HG03280 (cell line): ENCODE measurements at regions not wholly inside any gene's neighbourhood (a gene's known extent, or its start where the extent isn't known, plus 50 kb on each side); places are given as distances from the start of the nearest gene placed in this dataset.
"Not testable (repeated sequence)": the region's sequence is repeated elsewhere in the genome, so short reads cannot be mapped to it uniquely, and the experiment has no call there.

ENCODE experiments used
- ATAC-seq: cut with Tn5 transposase; IDR thresholded peaks from one replicate; pipeline ENCODE4 v1.9.1; 2021; ENCODE audit warnings: mild to moderate bottlenecking, moderate library complexity; ENCODE audit not compliant: unreplicated experiment

- no peak for ATAC-seq
Observed at GRCh38 chr13:65965501-65965900, 1264.6 kb downstream of the PCDH9 start.

DNA sequence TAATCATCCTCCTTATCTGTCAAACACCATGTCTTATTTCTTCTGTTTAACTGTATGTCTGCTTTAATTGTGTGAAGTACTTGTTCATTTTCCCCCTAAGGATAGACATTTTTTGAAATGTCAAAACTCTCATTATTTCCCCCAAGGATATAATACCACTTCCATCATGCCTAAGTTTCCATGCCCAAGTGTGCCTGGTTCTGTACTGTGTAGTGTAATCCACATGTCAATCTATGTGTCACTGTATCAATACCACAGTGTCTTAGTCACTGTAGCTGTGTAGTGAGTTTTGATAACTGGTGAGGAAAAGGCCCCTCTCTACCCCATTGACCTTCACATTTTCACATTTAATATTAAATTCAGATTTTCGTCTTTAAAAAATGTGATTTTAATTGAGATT, 1265.5 kb downstream of the PCDH9 start:
- ATAC-seq, result no peak

DNA sequence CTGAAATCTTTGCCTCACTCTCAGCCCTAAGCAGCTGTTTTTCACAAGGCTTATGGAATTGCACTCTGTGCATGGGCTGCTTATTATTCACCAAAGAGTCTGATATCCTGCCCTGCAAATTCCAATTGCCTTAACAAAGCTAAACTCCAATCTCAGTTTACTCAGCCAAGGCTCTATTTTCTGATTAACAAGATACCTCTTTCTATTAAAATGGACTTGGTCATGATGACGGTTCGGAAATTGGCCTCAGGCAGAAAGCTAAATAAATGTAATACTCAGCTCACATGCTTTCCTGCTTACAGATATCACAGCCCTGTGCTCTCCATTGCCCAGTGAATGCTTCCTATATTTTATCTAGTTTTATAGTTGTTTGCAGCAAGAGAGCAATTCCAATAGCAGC, 1270.8 kb downstream of the PCDH9 start:
- no peak for ATAC-seq

- ATAC-seq, result no peak
Observed at GRCh38 chr13:65946387-65946786, 1283.7 kb downstream of the PCDH9 start.

DNA sequence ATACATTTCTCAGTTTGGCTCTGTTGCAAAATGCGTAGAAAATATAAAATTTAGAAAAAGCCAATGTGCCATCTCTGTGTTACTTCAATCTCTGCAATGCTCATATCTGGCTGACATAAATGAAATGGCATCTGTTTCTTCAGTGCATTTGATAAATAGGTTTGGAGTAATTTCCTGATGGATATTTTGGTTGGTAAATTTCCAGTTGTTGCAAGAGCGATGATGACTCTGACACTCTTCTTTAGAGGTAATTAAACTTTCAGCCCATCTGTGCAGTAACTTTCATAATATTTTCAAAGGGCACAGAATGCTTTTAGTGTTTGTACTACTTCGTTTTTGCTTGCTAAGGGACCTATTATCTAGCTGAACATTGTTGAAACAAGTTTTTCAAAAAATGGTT, 1286.4 kb downstream of the PCDH9 start:
- ATAC-seq, result no peak

DNA sequence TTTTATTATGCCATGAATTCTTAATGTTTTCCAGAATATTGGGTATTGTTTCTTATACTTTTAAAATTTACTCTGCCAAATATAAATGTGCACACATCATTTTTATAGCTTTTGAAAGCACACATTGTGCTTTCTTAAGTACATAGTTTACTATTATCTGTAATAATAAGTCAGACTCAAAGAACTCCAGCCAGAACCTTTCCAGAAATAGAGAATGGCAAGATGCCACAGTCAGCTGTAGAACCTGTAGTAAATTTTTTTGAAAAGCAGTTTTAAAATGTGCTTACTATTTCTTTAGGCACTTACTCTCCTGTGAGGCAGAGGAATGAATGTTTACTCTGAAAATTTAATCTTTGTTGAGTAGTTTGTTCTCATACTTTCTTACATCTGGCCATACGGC, 1287.1 kb downstream of the PCDH9 start:
- no peak for ATAC-seq

DNA sequence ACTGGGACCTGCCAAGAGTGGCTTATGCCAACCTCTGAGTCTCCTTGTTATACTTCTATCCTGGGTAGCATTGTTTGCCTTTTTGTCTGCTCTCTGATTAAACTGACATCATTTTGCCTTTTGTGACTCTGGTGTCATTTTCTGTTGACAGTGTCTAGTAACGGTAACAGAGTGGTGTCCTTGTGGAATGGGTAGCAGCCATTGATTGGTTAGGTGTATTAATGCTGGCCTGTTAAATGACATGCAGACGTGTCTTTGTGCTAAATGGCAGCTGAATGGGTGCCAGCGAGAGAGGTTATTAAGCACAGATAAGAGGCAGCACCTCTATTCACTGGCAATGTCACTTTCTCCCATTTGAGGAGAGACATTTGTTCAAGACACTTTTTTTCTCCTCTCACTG, 1289.4 kb downstream of the PCDH9 start:
- ATAC-seq, result no peak

- ATAC-seq, result no peak
Observed at GRCh38 chr13:65937251-65937650, 1292.9 kb downstream of the PCDH9 start.

GRCh38 chr13:65936249-65936648, 1293.9 kb downstream of the PCDH9 start:
- no peak for ATAC-seq

- no peak for ATAC-seq
Observed at GRCh38 chr13:65932587-65933239, 1297.4 kb downstream of the PCDH9 start.

DNA sequence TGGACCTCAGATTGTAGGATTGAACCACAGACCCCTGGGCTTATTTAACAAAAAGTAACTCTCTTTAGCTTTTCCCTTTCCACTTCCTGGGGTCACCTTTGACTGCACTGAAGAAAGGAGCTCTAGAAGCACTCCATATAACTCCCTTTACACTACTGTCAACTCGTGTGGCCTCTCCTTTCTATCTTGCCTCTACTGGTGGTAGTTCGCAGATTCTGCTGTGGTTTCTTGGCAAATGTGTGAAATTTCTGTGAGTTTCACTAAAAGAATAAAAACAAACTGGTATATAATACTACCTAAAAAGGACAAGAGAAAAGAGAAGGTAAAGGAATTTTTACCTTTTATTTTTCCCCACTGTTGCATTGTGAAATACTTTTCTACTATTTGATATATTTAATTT, 1298.1 kb downstream of the PCDH9 start:
- no peak for ATAC-seq

DNA sequence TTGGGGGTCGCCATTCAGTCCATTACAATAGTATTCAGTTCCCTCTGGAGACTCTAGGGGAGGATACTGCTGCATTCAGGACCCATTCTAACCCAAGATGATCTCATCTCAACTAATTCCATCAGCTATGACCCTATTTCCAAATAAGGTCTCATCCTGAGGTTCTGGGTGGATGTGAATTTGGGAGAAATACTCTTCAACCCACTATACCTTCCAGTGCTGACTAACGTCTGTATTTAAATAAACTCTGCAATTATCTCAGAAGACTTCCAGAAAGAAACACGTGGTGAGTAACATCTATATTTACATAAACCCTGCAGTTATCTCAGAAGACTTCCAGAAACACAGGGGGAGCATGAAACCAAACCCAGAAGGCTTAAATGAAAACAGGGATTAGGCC, 1300.7 kb downstream of the PCDH9 start:
- ATAC-seq, result no peak

DNA sequence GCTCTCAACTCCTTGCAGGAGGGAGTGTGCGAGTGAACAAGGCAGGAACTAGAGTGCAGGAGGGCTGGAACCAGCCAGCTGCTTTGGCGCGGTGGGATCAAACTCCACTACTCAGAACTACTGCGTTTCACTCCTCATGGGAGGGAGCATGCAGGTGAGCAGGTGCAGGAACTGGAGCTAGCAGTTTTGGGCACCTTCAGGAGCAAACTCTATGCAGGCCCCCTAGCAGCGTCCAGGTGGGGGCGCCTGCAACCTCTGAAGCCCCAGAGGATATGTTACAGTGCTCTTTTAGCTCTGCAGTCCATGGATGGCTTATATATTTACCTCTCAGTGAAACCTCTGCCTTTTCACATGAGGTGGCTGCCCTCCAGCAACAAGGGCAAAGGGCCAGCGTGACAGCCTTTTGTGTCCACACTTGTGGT, 1303.4 kb downstream of the PCDH9 start:
- no peak for ATAC-seq

- ATAC-seq, result not testable (repeated sequence)
Observed at GRCh38 chr13:65922846-65923245, 1307.3 kb downstream of the PCDH9 start.

- ATAC-seq, result no peak
Observed at GRCh38 chr13:65921933-65922332, 1308.2 kb downstream of the PCDH9 start.

GRCh38 chr13:65917731-65918130, 1312.4 kb downstream of the PCDH9 start:
- ATAC-seq, result no peak

DNA sequence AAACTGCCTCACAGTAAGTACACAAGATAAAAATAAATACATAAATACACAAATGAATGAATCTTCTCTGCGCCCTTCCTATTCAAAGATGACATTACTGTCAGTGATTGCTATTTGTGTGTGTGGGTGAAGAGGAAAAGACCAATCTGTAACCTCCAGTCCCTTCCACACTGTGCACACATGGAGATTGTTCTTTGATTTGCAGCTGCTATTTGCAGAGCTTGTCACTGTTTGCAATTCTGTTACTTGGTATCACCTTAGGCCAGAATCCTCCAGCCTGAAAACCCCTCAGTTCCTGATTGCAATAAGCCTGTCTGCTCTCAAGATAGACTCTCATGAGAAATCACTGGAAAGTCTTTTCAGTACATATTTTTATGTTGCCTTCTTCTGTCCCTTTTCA, 1314.9 kb downstream of the PCDH9 start:
- no peak for ATAC-seq

- ATAC-seq, result no peak
Observed at GRCh38 chr13:65914716-65915115, 1315.4 kb downstream of the PCDH9 start.

DNA sequence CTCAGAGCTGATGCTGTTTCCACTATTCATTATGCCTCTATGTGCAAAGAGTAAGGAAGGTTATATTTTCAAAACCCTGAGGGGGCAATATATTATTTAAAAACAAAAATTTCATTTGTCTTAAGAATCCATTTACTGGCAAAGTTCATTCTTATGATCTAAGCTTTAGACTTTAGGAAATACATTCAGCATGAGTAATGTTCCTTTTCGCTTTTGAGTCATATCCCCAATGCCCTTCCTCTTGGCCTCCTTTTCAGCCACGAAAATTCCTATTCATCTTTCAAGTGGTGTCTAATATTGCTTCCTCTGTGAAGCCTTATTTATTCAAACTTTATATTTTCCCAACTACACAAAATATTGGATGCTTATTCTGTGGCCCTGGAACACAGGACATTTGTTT, 1317.0 kb downstream of the PCDH9 start:
- ATAC-seq, result no peak

GRCh38 chr13:65912516-65912915, 1317.6 kb downstream of the PCDH9 start:
- ATAC-seq, result no peak

DNA sequence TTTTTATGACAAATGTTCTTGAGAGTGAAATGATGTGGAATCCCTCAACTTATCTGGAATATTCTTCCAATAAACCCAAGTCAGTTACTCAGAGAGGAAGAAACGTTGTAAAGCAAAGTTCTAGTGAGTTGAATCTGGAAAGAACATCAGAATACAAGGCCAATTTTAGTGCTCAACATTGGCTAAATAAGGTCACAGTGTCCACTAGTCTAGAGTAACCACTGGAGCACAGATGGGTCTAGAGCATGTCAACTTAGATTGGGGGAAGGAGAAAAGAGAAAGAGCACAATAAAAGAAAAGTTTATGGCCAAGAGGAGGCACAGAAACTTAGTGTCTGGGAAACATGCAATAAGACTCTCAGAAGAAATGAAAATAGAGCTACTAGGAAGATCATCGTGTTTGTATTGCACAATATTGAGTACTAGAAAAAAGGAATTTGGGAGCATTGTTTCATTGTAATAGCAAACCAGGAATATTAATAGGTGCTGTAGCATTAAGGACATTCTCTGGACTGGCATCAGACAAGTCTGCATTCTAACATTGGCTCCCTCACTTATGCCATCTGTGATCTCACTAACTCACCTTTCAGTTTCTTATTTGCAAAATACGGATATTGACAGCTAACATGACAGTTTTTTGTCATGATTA, 1318.5 kb downstream of the PCDH9 start:
- no peak for ATAC-seq

DNA sequence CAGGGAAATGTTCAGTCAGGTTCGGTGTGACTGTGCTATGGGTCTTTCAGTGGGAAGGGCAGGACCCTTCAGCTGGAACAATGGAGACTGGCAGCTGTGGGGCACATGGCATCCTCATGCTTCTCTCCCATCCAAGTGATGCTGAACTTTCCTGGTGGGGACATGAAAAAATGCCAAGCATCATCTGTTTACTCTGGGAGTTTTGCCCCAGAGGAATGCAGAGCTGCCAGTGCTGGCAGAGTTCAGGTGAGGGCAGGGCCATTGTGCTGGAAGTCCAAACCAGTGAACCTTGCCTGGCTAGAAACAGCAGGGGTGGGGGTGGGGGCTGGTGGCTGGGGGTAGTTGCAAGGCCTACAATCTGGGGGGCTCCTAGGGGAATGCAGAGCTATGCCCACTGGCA, 1320.6 kb downstream of the PCDH9 start:
- ATAC-seq, result no peak
